ENCODE measurements at regions not wholly inside any gene's neighbourhood (a gene's known extent, or its start where the extent isn't known, plus 50 kb on each side); places are given as distances from the start of the nearest gene placed in this dataset.
"Not testable (repeated sequence)": the region's sequence is repeated elsewhere in the genome, so short reads cannot be mapped to it uniquely, and the experiment has no call there.

GRCh38 chr15:69912116-69912515, 185.6 kb downstream of the TLE3 start:
- DNase-seq (ENCODE audit: low read depth, low spot score), result no peak
- no peak overlapping the region for H3K27ac ChIP-seq

GRCh38 chr15:69914040-69914439, 183.7 kb downstream of the TLE3 start:
- H3K27ac ChIP-seq, result no peak overlapping the region
- DNase-seq (ENCODE audit: low read depth, low spot score), result no peak

DNA sequence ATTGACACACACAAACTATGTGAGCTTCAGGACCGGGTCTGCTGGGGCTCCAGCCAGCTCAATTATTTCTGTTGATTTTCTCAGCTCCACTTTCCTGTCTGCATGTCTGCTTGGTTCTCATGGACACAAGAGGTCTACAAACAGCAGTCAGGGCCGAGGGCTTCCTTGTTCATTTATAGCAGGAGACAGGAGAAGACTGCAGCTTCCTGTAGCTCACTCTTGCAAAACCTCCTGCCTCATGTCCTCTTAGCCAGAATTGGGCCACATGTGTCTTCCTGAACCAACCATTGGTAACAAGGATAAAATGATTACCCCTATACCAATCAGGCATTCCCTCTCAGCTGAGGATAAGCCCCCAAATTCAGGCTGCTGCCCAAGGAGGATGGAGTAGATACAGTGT, 182.8 kb downstream of the TLE3 start:
- H3K27ac ChIP-seq, result no peak overlapping the region
- DNase-seq (ENCODE audit: low read depth, low spot score), result no peak

GRCh38 chr15:69916169-69916785, 181.4 kb downstream of the TLE3 start:
- no peak overlapping the region for H3K27ac ChIP-seq
- no peak for DNase-seq (ENCODE audit: low read depth, low spot score)

GRCh38 chr15:69917056-69917455, 180.7 kb downstream of the TLE3 start:
- no peak overlapping the region for H3K27ac ChIP-seq
- no peak for DNase-seq (ENCODE audit: low read depth, low spot score)

- no peak for DNase-seq (ENCODE audit: low read depth, low spot score)
- no peak overlapping the region for H3K27ac ChIP-seq
Observed at GRCh38 chr15:69919816-69920215, 177.9 kb downstream of the TLE3 start.

DNA sequence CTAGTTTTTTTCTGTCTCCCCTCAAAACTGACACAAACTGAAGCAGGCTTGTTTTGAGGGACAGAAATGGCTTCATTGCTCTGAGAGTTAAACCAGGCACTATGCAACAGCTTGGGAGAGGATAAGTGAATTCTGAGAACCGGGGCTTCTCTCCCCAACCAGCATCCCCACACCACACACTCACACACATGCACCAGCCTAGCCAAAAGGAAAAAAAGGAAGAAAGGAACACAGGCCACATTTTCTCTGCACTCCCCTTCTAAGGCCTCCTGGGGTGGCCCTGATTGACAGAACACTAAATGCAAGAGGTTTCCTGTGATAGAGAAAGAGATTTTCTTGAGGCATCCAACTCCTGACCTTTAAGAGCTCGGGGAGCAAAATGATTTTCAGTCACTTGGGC, 177.5 kb downstream of the TLE3 start:
- no peak for DNase-seq (ENCODE audit: low read depth, low spot score)
- no peak overlapping the region for H3K27ac ChIP-seq

DNA sequence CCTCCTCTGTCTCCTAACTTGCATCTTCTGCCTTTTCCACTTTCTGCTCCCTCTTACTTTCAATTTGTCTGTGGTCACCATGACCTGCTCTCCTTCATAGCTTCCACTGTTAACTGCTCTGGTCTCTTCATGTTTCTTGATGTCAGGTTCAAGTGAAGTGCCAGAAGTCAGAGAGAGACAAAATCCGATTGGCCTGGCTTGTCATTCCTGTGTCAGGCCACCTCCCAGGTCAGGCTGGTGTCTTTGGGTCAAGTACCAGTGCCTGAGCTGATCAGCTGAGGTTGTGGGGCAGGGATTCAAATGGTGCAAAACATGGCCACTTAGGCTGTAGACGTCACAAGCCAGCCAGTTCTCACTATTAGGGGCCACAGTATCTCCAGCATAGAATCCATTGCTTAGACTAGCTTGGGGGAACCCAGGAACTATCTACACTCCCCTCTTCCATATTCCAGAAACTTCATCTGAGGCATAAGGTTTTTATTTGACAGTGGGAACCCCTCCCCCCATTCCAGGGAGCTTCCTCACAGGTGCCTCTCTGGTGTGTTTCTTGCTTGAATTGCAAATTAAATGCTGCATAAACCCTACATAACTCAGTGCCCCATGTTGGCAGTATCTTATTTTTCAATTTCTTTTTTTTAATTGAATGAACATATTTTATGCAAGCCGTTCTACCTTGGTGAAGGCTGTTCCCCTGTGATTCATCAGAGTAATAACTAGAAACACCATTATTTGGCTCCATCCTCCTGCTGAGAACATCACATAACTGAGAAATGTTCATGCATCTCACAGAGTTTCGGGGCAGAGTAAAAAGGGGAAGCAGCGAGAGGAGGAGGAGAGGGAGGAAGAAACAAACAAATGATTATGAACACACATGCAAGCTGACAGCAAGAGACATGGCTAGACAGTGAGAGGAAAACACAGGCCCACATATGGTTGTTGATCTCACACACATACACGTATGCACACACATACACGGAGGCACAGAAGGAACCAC, 175.8 kb downstream of the TLE3 start:
- H3K27ac ChIP-seq, result no peak overlapping the region

GRCh38 chr15:69924531-69924930, 173.2 kb downstream of the TLE3 start:
- no peak overlapping the region for H3K27ac ChIP-seq
- no peak for DNase-seq (ENCODE audit: low read depth, low spot score)

More for the DNA sequence above, 175.8 kb downstream of the TLE3 start:
- DNase-seq (ENCODE audit: low read depth, low spot score), result no peak

DNA sequence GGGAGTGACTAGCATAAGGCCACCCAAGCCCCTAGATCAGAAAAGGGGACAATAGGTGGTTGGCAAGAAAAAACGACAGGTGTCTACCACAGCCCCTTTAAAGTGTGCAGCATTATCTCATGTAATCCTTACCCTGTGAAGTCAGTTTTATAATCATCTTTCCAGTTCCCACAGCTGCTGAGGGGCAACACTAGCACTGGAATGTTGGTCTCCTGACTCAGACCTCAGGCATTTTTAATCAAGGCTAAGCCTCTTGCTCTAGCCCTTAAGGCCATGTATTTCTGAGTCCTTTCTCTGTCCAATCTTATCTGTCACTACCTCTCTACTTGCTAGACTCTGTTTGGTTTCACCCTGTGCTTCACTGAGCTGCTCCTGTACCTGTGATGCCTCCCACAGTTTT, 171.7 kb downstream of the TLE3 start:
- no peak for DNase-seq (ENCODE audit: low read depth, low spot score)
- no peak overlapping the region for H3K27ac ChIP-seq

GRCh38 chr15:69926721-69927120, 171.0 kb downstream of the TLE3 start:
- DNase-seq (ENCODE audit: low read depth, low spot score), result no peak
- H3K27ac ChIP-seq, result no peak overlapping the region

DNA sequence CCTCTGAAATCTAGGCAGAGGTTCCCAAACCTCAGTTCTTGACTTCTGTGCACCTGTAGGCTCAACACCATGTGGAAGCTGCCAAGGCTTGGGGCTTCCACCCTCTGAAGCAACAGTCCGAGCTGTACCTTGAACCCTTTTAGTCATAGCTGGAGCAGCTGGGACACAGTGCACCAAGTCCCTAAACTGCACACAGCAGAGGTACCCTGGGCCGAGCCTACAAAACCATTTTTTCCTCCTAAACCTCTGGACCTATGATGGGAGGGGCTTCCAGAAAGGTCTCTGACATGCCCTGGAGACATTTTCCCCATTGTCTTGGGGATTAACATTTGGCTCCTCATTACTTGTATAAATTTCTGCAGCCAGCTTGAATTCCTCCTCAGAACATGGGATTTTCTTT, 168.8 kb downstream of the TLE3 start:
- not testable (repeated sequence) for DNase-seq (ENCODE audit: low read depth, low spot score); H3K27ac ChIP-seq

DNA sequence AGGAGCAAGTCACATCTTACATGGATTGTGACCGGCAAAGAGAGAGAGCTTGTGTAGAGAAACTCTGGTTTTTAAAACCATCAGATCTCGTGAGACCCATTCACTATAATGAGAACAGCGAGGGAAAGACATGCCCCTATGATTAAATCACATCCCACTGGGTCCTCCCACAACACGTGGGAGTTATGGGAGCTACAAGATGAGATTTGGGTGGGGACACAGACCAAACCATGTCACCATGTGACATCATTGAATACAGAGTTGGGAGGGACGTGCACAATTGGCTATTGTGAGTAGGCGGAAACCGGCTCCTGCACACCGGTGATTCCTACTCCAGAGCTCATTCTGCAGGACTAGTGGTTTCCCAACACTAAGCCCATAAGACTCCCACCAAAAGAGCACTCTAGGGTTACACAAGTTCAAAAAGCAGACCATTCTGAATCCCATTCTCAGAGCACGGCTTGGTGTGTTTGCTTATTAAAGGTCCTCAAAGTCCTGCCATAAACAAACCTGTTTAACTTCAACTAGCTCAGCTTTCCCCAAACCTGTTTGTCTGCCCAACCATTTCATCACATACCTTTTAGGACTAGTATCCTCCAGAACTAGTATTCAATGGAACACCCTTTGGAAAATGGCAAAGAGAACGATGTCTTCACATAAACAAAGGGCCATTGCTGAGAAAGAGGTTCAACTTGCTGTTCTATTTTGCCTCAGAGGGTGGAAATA, 167.6 kb downstream of the TLE3 start:
- no peak for DNase-seq (ENCODE audit: low read depth, low spot score)
- no peak overlapping the region for H3K27ac ChIP-seq

DNA sequence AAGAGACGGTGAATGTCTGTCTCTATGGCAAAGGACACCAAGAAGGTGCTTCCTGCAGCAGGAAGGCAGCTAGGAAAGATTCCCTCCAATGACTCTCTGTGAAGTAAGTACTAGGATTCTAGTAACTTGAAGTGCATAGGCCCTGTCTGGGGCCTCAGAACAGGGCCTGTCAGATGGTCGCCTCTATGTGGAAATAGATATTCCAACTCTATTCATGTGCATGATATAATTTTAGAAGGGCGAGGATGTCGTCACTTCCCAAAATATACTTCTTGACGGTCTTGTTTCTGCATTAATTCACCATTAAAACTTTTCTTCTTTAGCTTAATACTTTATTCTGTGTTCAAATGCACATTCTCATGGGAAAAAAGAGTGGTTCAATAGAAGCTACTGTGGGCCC, 167.0 kb downstream of the TLE3 start:
- DNase-seq (ENCODE audit: low read depth, low spot score), result no peak
- H3K27ac ChIP-seq, result no peak overlapping the region

- DNase-seq (ENCODE audit: low read depth, low spot score), result no peak
- H3K27ac ChIP-seq, result no peak overlapping the region
Observed at GRCh38 chr15:69931156-69931555, 166.6 kb downstream of the TLE3 start.

GRCh38 chr15:69934607-69935006, 163.1 kb downstream of the TLE3 start:
- no peak overlapping the region for H3K27ac ChIP-seq

GRCh38 chr15:69939513-69940440, 157.9 kb downstream of the TLE3 start:
- no peak for DNase-seq (ENCODE audit: low read depth, low spot score)
- no peak overlapping the region for H3K27ac ChIP-seq

More at GRCh38 chr15:69934607-69935006, 163.1 kb downstream of the TLE3 start:
- no peak for DNase-seq (ENCODE audit: low read depth, low spot score)

GRCh38 chr15:69940441-69941300, 157.0 kb downstream of the TLE3 start:
- H3K27ac ChIP-seq, result no peak overlapping the region
- no peak for DNase-seq (ENCODE audit: low read depth, low spot score)

DNA sequence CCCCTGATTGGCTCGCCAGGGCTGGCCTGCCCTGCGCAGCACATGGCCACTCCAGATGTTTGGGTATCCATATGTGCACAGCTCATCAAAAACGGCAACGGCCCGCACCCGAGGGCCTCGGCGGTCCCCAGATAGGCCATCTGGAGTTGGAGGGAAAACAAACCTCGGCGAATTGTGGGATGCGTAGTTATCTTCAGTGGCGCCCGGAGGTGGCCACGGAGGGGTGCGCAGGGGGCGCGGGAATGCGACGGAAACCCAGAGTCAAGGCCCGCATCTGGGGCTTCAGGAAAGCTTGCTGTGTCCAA, 156.5 kb downstream of the TLE3 start:
- H3K27ac ChIP-seq, result no peak overlapping the region

More for the DNA sequence above, 156.5 kb downstream of the TLE3 start:
- DNase-seq (ENCODE audit: low read depth, low spot score), result no peak

Measured in epithelial cell of prostate (primary cell).